ENCODE measurements at regions not wholly inside any gene's neighbourhood (a gene's known extent, or its start where the extent isn't known, plus 50 kb on each side); places are given as distances from the start of the nearest gene placed in this dataset.

- no peak for DNase-seq
Observed at GRCh38 chr7:85478530-85478929, 291.7 kb upstream of the SEMA3D start.

GRCh38 chr7:85475476-85475875 lies 288.6 kb upstream of the SEMA3D start:
- no peak for DNase-seq

- DNase-seq: no peak
Observed at GRCh38 chr7:85475071-85475470, 288.2 kb upstream of the SEMA3D start.

GRCh38 chr7:85474234-85474633 lies 287.4 kb upstream of the SEMA3D start:
- DNase-seq: no peak

GRCh38 chr7:85471740-85472139 lies 284.9 kb upstream of the SEMA3D start:
- DNase-seq: no peak

GRCh38 chr7:85471307-85471706 lies 284.5 kb upstream of the SEMA3D start:
- DNase-seq: no peak

GRCh38 chr7:85469446-85470010 lies 282.7 kb upstream of the SEMA3D start:
- no peak for DNase-seq

GRCh38 chr7:85464042-85464651 lies 277.3 kb upstream of the SEMA3D start:
- DNase-seq: no peak

- no peak for DNase-seq
Observed at GRCh38 chr7:85462671-85463070, 275.8 kb upstream of the SEMA3D start.

GRCh38 chr7:85457911-85458310 lies 271.1 kb upstream of the SEMA3D start:
- no peak for DNase-seq

GRCh38 chr7:85456254-85456653 lies 269.4 kb upstream of the SEMA3D start:
- DNase-seq: no peak

- DNase-seq: no peak
Observed at GRCh38 chr7:85454904-85455303, 268.0 kb upstream of the SEMA3D start.

- DNase-seq: no peak
Observed at GRCh38 chr7:85452674-85453073, 265.8 kb upstream of the SEMA3D start.

GRCh38 chr7:85449478-85449877 lies 262.6 kb upstream of the SEMA3D start:
- no peak for DNase-seq

- no peak for DNase-seq
Observed at GRCh38 chr7:85447004-85447403, 260.1 kb upstream of the SEMA3D start.

- no peak for DNase-seq
Observed at GRCh38 chr7:85426487-85426960, 239.7 kb upstream of the SEMA3D start.

- DNase-seq: no peak
Observed at GRCh38 chr7:85424298-85424697, 237.4 kb upstream of the SEMA3D start.

GRCh38 chr7:85423209-85423895 lies 236.5 kb upstream of the SEMA3D start:
- DNase-seq: no peak

GRCh38 chr7:85415743-85416142 lies 228.9 kb upstream of the SEMA3D start:
- DNase-seq: no peak

GRCh38 chr7:85413718-85414117 lies 226.9 kb upstream of the SEMA3D start:
- DNase-seq: no peak

- DNase-seq: no peak
Observed at GRCh38 chr7:85412912-85413311, 226.1 kb upstream of the SEMA3D start.

GRCh38 chr7:85407391-85407790 lies 220.5 kb upstream of the SEMA3D start:
- no peak for DNase-seq

GRCh38 chr7:85405016-85405902 lies 218.4 kb upstream of the SEMA3D start:
- DNase-seq: no peak
